Bone marrow (tissue), 2 donors: ENCODE measurements at regions not wholly inside any gene's neighbourhood (a gene's known extent, or its start where the extent isn't known, plus 50 kb on each side); places are given as distances from the start of the nearest gene placed in this dataset.
"Not testable (repeated sequence)": the region's sequence is repeated elsewhere in the genome, so short reads cannot be mapped to it uniquely, and the experiment has no call there.

ENCODE experiments used
- DNase-seq, 2 donors: peaks; one replicate each; lab custom pipeline; 2025; lab: John Stamatoyannopoulos, UW

- DNase-seq: no peak
These were observed 1029.7 kb downstream of the FAT4 start for GRCh38 chr4:126344472-126344871.

- no peak for DNase-seq
These were observed 1031.9 kb downstream of the FAT4 start for GRCh38 chr4:126346654-126347053.

DNA sequence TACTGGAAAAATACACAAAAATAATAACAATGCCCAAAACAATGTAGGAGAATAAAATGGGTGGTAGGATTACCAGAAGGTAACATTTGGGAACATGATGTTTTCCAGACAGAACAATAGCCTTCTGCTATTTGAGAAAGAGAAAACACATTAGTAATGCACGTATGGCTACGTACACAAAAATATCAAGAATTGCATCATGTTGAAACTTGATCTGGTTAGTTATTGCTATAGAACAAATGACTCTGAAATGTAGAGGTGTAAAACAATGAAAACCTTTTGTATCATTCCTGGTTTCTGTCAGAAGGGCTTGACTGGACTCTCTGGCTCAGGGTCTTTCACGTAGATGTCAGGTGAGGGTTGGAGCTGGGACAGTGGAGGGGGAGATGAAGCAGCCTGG is 1040.0 kb downstream of the FAT4 start:
- DNase-seq: no peak

DNA sequence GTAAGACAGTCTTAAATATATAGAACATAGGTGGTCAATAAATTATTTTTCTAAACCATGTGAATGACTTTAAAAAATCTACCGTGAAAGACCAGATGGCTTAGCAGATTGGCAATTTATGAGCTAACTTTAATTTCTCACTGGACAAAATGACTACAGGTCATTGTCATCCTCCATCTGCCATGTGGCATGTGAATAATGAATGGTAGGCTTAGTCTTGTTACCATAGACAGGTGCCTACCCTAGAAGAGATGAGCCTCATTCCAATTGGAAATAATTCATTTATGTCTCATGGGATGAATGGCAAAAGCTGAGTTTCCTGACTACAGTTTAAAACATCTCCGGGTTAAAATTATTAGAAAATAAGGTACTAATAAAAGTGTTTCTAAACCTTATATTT is 1043.3 kb downstream of the FAT4 start:
- no peak for DNase-seq

DNA sequence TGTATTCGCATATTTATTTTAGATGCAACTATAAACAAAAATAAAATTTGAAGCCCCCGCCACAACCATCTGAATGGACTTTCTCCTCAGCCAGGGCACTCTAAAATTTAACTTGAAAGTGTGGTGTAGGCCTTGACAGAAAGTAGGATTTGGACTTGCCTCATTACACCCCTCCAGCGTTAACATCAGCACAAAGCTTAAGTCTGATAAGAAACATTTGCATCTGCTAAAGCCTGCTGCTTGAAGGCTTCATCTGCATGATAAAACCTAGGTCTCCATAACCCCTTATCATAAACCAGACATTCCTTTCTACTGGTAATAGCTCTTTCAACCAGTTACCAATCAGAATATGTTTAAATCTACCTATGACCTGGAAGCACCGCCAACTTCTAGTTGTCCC is 1046.5 kb downstream of the FAT4 start:
- no peak for DNase-seq

DNA sequence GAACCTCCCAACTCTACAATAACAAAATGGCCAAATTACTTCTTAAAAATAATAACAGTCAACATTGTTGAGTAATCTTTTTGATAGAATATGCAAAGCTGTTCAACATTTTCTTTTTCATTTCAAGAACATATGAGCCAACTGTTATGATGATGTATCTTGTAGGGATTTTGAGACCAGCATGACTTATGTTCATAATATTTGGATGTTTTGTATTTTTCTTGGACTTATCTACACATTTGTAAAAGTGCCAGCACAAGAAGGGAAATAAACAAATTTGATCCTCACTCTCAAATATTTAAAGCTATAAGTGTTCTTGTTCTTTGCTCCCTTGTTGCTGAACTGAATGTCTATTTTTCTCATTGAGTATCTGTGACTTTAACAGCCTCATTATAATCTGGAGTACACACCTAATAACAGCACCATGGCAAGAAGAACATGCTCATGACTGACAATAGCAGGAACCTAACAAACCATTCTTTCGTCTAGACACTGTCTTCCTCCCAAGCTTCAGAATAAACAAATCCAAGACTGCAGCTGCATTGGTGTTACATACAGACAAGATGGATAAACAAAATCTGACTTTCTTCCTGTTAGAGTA is 1049.7 kb downstream of the FAT4 start:
- DNase-seq: no peak

- no peak for DNase-seq
These were observed 1054.3 kb downstream of the FAT4 start for GRCh38 chr4:126369076-126369475.

DNA sequence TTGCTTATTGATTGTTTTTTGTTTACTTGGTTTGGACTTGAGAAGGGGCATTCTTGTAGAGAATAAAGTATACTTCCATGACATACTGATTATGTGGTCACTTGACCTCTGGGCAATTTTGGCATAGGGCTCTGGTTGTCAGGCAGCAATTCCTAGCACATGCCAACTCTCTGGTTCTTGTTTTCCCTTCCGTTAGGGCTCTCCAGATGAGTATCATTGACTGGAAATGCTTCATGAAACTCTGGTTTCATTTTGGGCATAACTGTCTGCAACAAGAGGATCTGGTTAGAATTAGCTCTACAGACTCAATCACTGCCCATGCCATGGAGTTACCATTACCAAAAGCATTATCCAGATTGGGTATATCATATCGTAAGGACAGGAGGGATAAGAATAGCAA is 1057.9 kb downstream of the FAT4 start:
- no peak for DNase-seq

- no peak for DNase-seq
These were observed 1060.8 kb downstream of the FAT4 start for GRCh38 chr4:126375462-126376054.

DNA sequence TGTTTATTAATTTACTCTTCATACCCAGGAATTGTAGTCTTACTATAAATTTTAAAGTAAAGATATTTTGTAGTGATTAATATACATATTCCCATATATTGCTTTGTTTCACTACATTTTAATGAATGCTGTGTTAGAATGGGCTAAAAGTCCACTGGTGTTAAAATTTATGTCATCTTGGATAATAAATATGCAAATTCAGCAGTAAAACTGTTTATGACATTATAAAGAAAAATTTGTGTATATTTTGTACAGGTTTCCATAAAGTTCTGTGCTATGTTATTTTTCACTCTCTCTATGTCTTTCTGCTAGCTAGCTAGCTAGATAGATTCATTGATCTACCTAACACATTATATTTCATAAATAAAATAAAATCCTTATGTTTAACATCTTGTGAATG is 1071.2 kb downstream of the FAT4 start:
- DNase-seq: no peak

DNA sequence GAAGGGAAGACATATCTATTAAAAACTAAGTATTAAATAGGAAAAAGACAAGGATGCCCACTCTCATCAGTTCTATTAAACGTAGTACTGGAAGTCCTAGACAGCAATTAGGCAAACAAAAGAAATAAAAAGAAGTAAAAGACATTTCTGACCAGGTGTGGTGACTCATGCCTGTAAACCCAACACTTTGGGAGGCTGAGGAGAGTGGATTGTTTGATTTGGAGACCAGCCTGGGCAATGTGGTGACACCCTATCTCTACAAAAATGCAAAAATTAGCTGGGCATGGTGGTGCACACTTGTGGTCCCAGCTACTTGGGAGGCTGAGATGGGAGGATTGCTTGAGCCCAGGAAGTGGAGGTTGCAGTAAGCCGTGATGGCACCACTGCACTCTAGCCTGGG is 1071.8 kb downstream of the FAT4 start:
- no peak for DNase-seq

DNA sequence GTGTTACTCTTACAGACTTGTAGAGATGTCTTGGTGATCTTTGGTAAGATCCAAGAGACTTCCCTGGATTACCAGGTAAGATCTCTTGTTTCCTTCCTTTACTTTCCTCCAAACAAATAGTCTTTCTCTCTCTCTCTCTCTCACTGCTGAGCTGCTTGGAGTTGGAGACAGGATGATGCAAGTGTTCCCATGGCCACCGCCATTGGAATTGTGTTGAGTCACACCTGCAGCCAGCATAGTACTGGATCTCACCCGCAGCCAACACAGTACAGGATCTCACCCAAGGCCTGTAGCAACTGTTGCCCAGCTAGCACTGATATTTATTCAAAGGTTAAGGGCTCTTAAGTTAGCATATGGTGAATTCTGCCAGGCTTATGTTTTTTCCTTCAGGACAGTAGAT is 1080.9 kb downstream of the FAT4 start:
- no peak for DNase-seq

DNA sequence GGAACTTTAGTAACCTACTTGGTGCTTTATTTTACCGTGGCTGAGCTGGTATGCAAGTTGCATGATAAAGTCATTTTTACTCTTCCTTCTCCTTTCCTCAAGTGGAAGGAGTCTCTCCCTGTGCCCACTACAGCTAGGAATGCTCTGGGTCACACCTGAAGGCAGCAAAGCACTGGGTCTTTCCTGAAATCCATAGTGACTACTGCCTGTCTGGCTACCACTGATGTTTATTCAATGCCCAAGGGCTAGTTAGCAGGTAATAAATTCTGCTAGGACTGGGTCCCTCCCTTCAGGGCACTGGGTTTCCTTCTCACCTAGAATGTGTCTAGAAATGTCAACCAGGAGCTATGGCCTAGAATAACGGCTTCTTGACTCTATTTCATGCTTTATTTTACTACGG is 1081.4 kb downstream of the FAT4 start:
- no peak for DNase-seq

GRCh38 chr4:126396703-126397102 is 1081.9 kb downstream of the FAT4 start:
- no peak for DNase-seq

- no peak for DNase-seq
These were observed 1089.8 kb downstream of the FAT4 start for GRCh38 chr4:126404549-126404948.

DNA sequence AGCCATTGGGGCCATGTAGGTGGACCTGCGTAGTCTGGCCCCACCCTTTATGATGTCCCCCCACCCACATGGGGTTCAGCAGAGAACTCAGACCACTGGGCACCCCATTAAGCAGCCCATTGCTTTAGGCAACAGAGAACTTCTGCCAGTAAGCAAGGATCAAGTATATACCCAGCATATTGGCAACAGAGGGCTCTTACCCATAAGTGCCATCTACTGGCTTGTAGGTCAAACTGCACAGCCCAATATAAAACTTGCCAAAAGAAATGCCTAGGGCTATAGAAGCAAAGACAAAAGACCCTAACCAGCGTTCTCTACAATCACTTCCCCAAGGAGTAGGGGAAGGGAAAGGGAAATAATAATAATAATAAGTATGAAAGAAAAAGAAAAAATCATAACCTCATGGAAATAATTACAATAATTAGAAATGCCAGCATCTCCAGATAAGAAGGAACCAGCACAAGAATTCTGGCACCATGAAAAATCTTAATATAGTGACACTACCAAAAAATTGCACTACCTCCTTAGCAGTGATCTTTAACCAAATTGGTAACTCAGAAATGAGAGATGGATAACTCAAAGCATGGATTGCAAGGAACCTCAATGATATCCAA is 1090.7 kb downstream of the FAT4 start:
- no peak for DNase-seq

GRCh38 chr4:126409746-126410145 is 1095.0 kb downstream of the FAT4 start:
- DNase-seq: no peak

- no peak for DNase-seq
These were observed 1096.3 kb downstream of the FAT4 start for GRCh38 chr4:126411047-126411446.

DNA sequence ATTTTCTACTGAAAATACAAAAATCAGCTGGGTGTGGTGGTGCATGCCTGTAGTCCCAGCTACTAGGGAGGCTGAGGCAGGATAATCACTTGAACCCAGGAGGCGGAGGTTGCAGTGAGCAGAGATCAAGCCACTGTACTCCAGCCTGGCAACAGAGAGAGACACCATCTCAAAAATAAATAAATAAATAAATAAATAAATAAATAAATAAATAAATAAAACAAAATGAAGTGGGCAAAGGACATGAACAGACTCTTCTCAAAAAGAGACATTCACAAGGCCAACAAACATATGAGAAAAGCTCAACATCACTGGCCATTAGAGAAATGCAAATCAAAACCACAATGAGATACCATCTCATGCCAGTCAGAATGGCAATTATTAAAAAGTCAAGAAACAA is 1097.6 kb downstream of the FAT4 start:
- not testable (repeated sequence) for DNase-seq

DNA sequence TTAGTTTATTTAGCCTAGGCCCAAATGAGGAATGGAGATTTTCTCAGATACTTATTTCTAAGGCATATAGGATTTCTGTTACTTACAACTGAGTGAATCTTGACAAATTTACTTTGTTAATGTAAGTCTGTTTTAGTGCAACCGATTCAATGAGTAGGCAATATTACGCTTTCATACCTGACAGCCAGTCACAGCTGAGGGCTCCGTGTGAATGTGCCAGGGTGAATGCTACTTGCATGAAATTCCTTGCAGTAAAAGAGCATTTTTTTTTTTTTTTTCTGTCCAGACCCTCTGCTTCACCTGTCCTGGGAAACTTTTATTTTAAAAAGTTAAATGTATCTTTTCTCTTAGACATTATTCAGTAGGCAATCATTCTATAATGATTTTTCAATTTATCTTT is 1100.0 kb downstream of the FAT4 start:
- no peak for DNase-seq

DNA sequence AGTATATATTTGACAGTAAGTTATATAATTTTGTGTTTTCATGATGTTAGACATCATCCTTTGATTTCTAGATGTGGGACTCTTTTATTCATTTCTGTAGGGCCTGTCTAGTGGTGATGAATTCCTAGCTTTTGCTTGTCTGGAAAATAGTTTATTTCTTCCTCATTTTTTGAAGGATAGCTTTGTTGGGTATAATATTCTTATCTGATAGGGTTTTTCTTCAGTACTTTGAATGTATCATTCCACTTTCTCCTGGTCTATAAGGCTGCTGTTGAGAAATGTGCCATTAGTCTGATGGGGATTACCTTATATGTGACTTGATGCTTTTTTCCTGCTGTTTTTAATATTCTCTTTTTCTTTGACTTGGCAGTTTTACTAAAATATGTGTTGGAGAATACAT is 1104.5 kb downstream of the FAT4 start:
- DNase-seq: no peak

GRCh38 chr4:126427853-126428252 is 1113.1 kb downstream of the FAT4 start:
- DNase-seq: no peak

GRCh38 chr4:126431049-126431448 is 1116.3 kb downstream of the FAT4 start:
- DNase-seq: no peak

GRCh38 chr4:126435491-126435890 is 1120.7 kb downstream of the FAT4 start:
- no peak for DNase-seq
